Activated naive CD4-positive, alpha-beta T cell (primary cell): ENCODE measurements at regions not wholly inside any gene's neighbourhood (a gene's known extent, or its start where the extent isn't known, plus 50 kb on each side); places are given as distances from the start of the nearest gene placed in this dataset.

ENCODE experiments used
- DNase-seq, 4 experiments: peaks; one replicate each; lab custom pipeline; 2025; lab: John Stamatoyannopoulos, UW

DNA sequence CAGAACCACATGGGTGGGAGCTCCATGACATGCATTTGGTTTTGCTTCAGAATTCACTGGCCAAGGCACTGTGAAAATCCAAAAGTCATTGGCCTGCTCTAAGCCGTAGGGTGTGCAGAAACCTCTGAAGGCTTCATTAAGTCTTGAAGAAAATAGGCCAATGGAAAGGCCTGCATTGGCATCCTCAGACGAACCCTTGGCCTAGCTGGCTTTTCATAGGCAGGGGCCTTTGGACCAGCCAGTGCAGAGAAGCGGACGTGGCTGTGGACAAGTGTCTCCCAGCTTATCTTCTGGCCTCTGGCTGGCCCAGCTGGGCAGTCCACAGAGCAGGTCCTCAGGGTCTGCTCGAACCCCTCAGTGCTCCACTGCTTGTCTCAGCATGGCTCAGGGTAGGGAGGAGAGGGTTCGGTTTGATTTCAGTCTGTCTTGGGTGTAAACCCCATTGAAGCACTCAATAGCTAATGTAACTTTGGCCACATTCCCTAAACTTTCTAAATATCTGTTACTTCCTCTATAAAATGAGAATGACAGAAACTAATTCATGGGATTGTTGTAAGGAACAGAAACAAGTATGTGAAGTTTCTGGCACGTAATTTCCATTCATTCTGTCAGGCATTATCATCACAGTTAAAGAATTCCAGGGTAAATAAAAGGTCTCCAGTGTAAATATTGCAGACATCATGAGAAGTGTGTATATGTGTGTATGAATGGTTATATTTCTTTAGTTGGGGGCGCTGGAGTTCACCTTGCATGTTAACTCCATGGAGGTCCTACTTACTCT is 125.5 kb downstream of the TFCP2L1 start:
- DNase-seq: no peak

- no peak for DNase-seq
Observed at GRCh38 chr2:121160366-121160765, 124.6 kb downstream of the TFCP2L1 start.

GRCh38 chr2:121161272-121161671 is 123.7 kb downstream of the TFCP2L1 start:
- DNase-seq: no peak

DNA sequence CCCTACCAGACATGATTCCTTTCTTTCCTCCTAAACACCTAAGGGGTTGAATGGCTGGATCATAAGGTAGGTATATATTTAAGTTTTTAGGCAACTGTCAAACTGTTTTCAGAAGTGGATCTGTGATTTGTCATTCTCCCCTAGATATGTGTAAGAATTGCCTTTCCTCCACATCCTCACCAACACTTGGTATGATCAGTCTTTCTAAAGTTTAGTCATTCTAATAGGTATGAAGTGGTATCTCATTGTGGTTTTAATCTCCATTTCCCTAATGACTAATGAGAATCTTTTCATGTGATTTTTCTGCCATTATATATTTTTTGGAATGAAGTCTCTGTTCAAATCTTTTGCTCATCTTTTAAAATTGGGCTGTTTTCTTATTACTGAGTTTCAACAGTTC is 122.1 kb downstream of the TFCP2L1 start:
- no peak for DNase-seq

GRCh38 chr2:121164042-121164441 is 121.0 kb downstream of the TFCP2L1 start:
- no peak for DNase-seq

- DNase-seq: no peak
Observed at GRCh38 chr2:121165038-121165542, 119.9 kb downstream of the TFCP2L1 start.
